HEK293 (cell line): ENCODE measurements at regions not wholly inside any gene's neighbourhood (a gene's known extent, or its start where the extent isn't known, plus 50 kb on each side); places are given as distances from the start of the nearest gene placed in this dataset.

Source experiments
- CTCF ChIP-seq: fragments of 450-650 bp; formaldehyde crosslinking; IDR thresholded peaks from 2 replicates; pipeline ENCODE4 v1.5.1; 2016; ENCODE audit warnings: missing biosample characterization, missing genetic modification characterization
- EGR2 ChIP-seq: fragments of 450-650 bp; formaldehyde crosslinking; IDR thresholded peaks from 2 replicates; pipeline ENCODE4 v1.5.1; 2016; ENCODE audit warnings: low read depth, missing biosample characterization, missing genetic modification characterization
- SALL2 ChIP-seq: fragments of 450-650 bp; formaldehyde crosslinking; IDR thresholded peaks from 2 replicates; pipeline ENCODE4 v1.5.0; 2017; ENCODE audit warnings: missing biosample characterization, mild to moderate bottlenecking, missing genetic modification characterization, borderline replicate concordance
- ZNF23 ChIP-seq: fragments of 450-650 bp; formaldehyde crosslinking; IDR thresholded peaks from 2 replicates; pipeline ENCODE4 v1.5.1; 2016; ENCODE audit warnings: missing biosample characterization, missing genetic modification characterization, borderline replicate concordance
- ZNF423 ChIP-seq: fragments of 450-650 bp; formaldehyde crosslinking; IDR thresholded peaks from 2 replicates; pipeline ENCODE4 v1.5.1; 2016; ENCODE audit warnings: missing biosample characterization, missing genetic modification characterization
- TF ChIP-seq, protein P1 (sequence below): fragments of 450-650 bp; formaldehyde crosslinking; IDR thresholded peaks from 2 replicates; pipeline ENCODE4 v1.5.1; 2016; ENCODE audit warnings: missing biosample characterization, missing genetic modification characterization

GRCh38 chr2:58378152-58378551 is 137.0 kb upstream of the FANCL start:
- TF ChIP-seq EGR2 (no peak), CTCF (tag by site-specific recombination) (no peak), ZNF23 (tag by site-specific recombination) (no peak), ZNF423 (no peak), SALL2 (tag by site-specific recombination) (no peak)
- TF ChIP-seq, protein P1, sequence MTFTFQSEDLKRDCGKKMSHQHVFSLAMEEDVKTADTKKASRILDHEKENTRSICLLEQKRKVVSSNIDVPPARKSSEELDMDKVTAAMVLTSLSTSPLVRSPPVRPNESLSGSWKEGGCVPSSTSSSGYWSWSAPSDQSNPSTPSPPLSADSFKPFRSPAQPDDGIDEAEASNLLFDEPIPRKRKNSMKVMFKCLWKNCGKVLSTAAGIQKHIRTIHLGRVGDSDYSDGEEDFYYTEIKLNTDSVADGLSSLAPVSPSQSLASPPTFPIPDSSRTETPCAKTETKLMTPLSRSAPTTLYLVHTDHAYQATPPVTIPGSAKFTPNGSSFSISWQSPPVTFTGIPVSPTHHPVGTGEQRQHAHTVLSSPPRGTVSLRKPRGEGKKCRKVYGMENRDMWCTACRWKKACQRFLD (tag by site-specific recombination), result no peak
